GM10266 (cell line): ENCODE measurements at regions not wholly inside any gene's neighbourhood (a gene's known extent, or its start where the extent isn't known, plus 50 kb on each side); places are given as distances from the start of the nearest gene placed in this dataset.
"Not testable (repeated sequence)": the region's sequence is repeated elsewhere in the genome, so short reads cannot be mapped to it uniquely, and the experiment has no call there.

Experiments used
- DNase-seq: peaks from one replicate; pipeline ENCODE4 v3.0.0; 2012; ENCODE audit errors: extremely low spot score
- TF ChIP-seq, protein P1 (sequence below): IDR thresholded peaks from 2 replicates; pipeline ENCODE4 v1.5.1; 2012; ENCODE audit warnings: mild to moderate bottlenecking, low read depth; ENCODE audit not compliant: control insufficient read depth, insufficient read depth; ENCODE audit errors: missing control alignments

DNA sequence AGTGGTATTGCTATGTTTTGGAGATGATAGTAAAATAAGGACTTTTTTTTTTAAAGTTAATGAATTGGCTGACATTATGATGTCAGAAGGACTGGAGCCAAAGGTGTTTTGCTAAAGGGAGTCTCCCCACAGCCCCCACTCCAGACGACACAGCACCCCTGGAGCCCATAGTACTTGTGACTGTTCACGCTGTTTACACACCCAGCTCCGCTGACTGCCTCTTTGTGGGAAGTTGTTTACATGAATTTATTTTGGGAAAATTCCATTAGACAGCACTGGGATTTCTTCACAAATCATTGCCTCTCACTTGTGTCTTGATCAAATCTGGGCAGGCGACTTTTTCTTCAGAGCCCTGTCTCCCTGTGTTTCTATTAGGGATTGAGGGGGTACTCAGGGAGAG, 108.6 kb downstream of the C17orf67 start:
- DNase-seq, result no peak
- TF ChIP-seq, protein P1, sequence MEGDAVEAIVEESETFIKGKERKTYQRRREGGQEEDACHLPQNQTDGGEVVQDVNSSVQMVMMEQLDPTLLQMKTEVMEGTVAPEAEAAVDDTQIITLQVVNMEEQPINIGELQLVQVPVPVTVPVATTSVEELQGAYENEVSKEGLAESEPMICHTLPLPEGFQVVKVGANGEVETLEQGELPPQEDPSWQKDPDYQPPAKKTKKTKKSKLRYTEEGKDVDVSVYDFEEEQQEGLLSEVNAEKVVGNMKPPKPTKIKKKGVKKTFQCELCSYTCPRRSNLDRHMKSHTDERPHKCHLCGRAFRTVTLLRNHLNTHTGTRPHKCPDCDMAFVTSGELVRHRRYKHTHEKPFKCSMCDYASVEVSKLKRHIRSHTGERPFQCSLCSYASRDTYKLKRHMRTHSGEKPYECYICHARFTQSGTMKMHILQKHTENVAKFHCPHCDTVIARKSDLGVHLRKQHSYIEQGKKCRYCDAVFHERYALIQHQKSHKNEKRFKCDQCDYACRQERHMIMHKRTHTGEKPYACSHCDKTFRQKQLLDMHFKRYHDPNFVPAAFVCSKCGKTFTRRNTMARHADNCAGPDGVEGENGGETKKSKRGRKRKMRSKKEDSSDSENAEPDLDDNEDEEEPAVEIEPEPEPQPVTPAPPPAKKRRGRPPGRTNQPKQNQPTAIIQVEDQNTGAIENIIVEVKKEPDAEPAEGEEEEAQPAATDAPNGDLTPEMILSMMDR, result no peak

- TF ChIP-seq, protein P1, result no peak
- no peak for DNase-seq
Measured at GRCh38 chr17:56727876-56728617, 105.7 kb downstream of the C17orf67 start.

GRCh38 chr17:56731096-56731495, 102.6 kb downstream of the C17orf67 start:
- not testable (repeated sequence) for DNase-seq

GRCh38 chr17:56733833-56734232, 99.9 kb downstream of the C17orf67 start:
- TF ChIP-seq, protein P1, result no peak
- no peak for DNase-seq

DNA sequence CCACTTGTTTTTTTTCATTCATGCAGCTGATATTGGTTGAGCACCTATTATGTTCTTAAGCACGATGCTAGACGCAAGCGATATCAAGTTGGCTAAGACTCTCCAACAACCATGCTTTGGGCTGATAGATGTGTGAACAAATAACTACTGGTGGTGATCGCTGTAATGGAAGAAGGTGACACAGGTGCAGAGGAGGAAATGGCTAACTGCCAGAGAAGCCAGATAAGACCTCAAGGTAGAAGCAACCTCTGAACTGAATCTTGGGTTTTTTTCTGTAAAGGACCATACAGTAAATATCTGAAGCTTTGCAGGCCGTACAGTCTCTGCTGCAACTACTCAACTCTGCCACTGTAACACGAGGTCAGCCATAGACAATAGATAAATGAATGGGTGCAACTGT, 97.9 kb downstream of the C17orf67 start:
- no peak for DNase-seq
- TF ChIP-seq, protein P1, result no peak

GRCh38 chr17:56737421-56738161, 96.1 kb downstream of the C17orf67 start:
- DNase-seq, result no peak
- TF ChIP-seq, protein P1, result no peak

DNA sequence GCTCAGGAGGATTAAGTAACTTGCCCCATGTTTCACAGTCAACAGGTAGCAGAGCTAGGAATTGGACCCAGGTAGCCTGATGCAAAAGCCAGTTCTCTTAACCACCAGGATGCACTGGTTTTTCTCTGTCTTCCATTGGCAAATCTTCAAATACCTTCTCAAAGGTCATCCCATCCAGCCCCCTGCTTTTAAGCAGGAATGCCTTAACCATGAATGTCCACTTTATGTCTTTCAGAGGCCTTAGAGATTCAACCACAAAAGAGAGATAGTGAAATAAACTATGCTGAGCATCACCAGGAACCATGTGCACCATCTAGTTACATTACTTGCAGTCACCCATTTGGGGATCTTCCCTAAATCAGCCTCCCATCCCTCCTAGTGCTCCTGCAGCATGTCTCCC, 94.3 kb downstream of the C17orf67 start:
- TF ChIP-seq, protein P1, result no peak
- DNase-seq, result no peak
